ENCODE measurements at regions not wholly inside any gene's neighbourhood (a gene's known extent, or its start where the extent isn't known, plus 50 kb on each side); places are given as distances from the start of the nearest gene placed in this dataset.

GRCh38 chr19:29275266-29275665 is 62.3 kb upstream of the UQCRFS1 start:
- no peak for TF ChIP-seq CTCF (IDR thresholded peaks at IDR 0.05)
- no peak for TF ChIP-seq EZH2 (IDR thresholded peaks at IDR 0.05)
